GM23338 (cell line): ENCODE measurements at regions not wholly inside any gene's neighbourhood (a gene's known extent, or its start where the extent isn't known, plus 50 kb on each side); places are given as distances from the start of the nearest gene placed in this dataset.

ENCODE experiments used
- CREB1 ChIP-seq: fragments of 250-450 bp; sonication (Bioruptor Pico); IDR thresholded peaks from 2 replicates; pipeline ENCODE4 v1.5.0; 2020; ENCODE audit warnings: low read depth, mild to moderate bottlenecking, moderate library complexity
- EZH2 ChIP-seq: fragments of 200-600 bp; sonication (generic); IDR thresholded peaks from one replicate; pipeline ENCODE4 v1.8.0; 2017; ENCODE audit warnings: antibody characterized with exemption, mild to moderate bottlenecking, low read depth; ENCODE audit not compliant: unreplicated experiment
- POLR2AphosphoS5 ChIP-seq: IDR thresholded peaks from 2 replicates; pipeline ENCODE4 v1.6.1; 2016; ENCODE audit warnings: antibody characterized with exemption, low read depth
- TF ChIP-seq, protein P1 (sequence below), 2 experiments: fragments of 200-600 bp in 1 of 2; sonication (generic) in 1 of 2; conservative IDR thresholded peaks; 2 replicates each; pipeline versions ENCODE4 v1.5.1 to v1.6.1; 2016 to 2017; ENCODE audit warnings: antibody characterized with exemption in 2 of 2, low read depth in 2 of 2, mild to moderate bottlenecking in 2 of 2, moderate library complexity in 1 of 2
- TF ChIP-seq, protein P2 (sequence below): IDR thresholded peaks from one replicate; pipeline ENCODE4 v1.6.1; 2018; ENCODE audit warnings: antibody characterized with exemption; ENCODE audit not compliant: unreplicated experiment
- TF ChIP-seq, protein P3 (sequence below): IDR thresholded peaks from 2 replicates; pipeline ENCODE4 v1.6.1; 2016; ENCODE audit warnings: antibody characterized with exemption

DNA sequence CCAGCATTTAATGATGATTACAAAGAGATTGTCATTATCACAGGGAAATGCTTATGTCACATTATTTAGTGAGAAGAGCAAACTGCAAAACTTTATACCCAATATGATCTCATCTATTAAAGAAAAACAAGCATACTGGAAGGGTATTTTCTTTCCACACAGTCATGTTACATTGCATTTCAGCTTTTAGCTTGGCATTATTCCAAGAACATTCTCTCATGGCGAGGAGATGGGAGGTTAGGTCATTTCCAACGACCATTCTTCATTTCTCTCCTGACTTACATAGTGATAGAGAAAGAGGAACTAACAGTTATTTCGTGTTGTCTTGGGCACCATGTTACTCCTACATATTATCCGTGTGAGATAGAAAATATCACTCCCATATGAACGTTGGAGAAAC is 309.4 kb upstream of the XYLT1 start:
- TF ChIP-seq EZH2, result no peak
- TF ChIP-seq, protein P1, sequence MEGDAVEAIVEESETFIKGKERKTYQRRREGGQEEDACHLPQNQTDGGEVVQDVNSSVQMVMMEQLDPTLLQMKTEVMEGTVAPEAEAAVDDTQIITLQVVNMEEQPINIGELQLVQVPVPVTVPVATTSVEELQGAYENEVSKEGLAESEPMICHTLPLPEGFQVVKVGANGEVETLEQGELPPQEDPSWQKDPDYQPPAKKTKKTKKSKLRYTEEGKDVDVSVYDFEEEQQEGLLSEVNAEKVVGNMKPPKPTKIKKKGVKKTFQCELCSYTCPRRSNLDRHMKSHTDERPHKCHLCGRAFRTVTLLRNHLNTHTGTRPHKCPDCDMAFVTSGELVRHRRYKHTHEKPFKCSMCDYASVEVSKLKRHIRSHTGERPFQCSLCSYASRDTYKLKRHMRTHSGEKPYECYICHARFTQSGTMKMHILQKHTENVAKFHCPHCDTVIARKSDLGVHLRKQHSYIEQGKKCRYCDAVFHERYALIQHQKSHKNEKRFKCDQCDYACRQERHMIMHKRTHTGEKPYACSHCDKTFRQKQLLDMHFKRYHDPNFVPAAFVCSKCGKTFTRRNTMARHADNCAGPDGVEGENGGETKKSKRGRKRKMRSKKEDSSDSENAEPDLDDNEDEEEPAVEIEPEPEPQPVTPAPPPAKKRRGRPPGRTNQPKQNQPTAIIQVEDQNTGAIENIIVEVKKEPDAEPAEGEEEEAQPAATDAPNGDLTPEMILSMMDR (conservative IDR thresholded peaks at IDR 0.05; ENCODE audit: low read depth in 2 of 2), result no peak
- TF ChIP-seq POLR2AphosphoS5, result no peak
- TF ChIP-seq, protein P2, sequence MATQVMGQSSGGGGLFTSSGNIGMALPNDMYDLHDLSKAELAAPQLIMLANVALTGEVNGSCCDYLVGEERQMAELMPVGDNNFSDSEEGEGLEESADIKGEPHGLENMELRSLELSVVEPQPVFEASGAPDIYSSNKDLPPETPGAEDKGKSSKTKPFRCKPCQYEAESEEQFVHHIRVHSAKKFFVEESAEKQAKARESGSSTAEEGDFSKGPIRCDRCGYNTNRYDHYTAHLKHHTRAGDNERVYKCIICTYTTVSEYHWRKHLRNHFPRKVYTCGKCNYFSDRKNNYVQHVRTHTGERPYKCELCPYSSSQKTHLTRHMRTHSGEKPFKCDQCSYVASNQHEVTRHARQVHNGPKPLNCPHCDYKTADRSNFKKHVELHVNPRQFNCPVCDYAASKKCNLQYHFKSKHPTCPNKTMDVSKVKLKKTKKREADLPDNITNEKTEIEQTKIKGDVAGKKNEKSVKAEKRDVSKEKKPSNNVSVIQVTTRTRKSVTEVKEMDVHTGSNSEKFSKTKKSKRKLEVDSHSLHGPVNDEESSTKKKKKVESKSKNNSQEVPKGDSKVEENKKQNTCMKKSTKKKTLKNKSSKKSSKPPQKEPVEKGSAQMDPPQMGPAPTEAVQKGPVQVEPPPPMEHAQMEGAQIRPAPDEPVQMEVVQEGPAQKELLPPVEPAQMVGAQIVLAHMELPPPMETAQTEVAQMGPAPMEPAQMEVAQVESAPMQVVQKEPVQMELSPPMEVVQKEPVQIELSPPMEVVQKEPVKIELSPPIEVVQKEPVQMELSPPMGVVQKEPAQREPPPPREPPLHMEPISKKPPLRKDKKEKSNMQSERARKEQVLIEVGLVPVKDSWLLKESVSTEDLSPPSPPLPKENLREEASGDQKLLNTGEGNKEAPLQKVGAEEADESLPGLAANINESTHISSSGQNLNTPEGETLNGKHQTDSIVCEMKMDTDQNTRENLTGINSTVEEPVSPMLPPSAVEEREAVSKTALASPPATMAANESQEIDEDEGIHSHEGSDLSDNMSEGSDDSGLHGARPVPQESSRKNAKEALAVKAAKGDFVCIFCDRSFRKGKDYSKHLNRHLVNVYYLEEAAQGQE, result no peak
- TF ChIP-seq, protein P3, sequence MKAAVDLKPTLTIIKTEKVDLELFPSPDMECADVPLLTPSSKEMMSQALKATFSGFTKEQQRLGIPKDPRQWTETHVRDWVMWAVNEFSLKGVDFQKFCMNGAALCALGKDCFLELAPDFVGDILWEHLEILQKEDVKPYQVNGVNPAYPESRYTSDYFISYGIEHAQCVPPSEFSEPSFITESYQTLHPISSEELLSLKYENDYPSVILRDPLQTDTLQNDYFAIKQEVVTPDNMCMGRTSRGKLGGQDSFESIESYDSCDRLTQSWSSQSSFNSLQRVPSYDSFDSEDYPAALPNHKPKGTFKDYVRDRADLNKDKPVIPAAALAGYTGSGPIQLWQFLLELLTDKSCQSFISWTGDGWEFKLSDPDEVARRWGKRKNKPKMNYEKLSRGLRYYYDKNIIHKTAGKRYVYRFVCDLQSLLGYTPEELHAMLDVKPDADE, result no peak
- TF ChIP-seq CREB1 (CRISPR knock-in tag), result no peak
